ENCODE measurements at regions not wholly inside any gene's neighbourhood (a gene's known extent, or its start where the extent isn't known, plus 50 kb on each side); places are given as distances from the start of the nearest gene placed in this dataset.

- Histone ChIP-seq H3K27me3 (ENCODE audit: control insufficient read depth, low read length) (no peaks in the 10 kb centered on the region), H3K4me1 (ENCODE audit: control insufficient read depth, low read length) (no peaks in the 10 kb centered on the region), H3K9me3 (ENCODE audit: control insufficient read depth, insufficient read depth, low read length) (no peaks in the 10 kb centered on the region), H3K9me2 (replicated peaks; ENCODE audit: control insufficient read depth, low read length) (no peaks in the 10 kb centered on the region), H3K4me2 (ENCODE audit: low read length) (no peak overlapping the region), H3K79me2 (ENCODE audit: control insufficient read depth, low read length) (no peaks in the 10 kb centered on the region), H4K20me1 (ENCODE audit: control insufficient read depth, insufficient read depth, low read depth, low read length) (no peaks in the 10 kb centered on the region), H3F3A (ENCODE audit: control insufficient read depth, insufficient read depth) (no peaks in the 10 kb centered on the region), H3K36me3 (ENCODE audit: control insufficient read depth, low read length) (no peaks in the 10 kb centered on the region), H3K4me3 (ENCODE audit: low read length) (no peak overlapping the region), H3K27ac (ENCODE audit: low read depth, low read length) (no peak overlapping the region)
- TF ChIP-seq EZH2phosphoT487 (IDR thresholded peaks at IDR 0.05; ENCODE audit: borderline replicate concordance, low read length) (no peak), CTCF (IDR thresholded peaks at IDR 0.05; ENCODE audit: low read depth, low read length, poor library complexity, severe bottlenecking) (no peak)
Observed at GRCh38 chr14:87231336-87232026, 761.5 kb downstream of the GALC start.

- no peaks in the 10 kb centered on the region for H3K27me3 ChIP-seq (ENCODE audit: control insufficient read depth, low read length)
- H3F3A ChIP-seq (ENCODE audit: control insufficient read depth, insufficient read depth): no peaks in the 10 kb centered on the region
- no peak for TF ChIP-seq CTCF (IDR thresholded peaks at IDR 0.05; ENCODE audit: low read depth, low read length, poor library complexity, severe bottlenecking)
- TF ChIP-seq EZH2phosphoT487 (IDR thresholded peaks at IDR 0.05; ENCODE audit: borderline replicate concordance, low read length): no peak
- no peaks in the 10 kb centered on the region for H3K9me3 ChIP-seq (ENCODE audit: control insufficient read depth, insufficient read depth, low read length)
- no peaks in the 10 kb centered on the region for H3K79me2 ChIP-seq (ENCODE audit: control insufficient read depth, low read length)
- no peak overlapping the region for H3K4me2 ChIP-seq (ENCODE audit: low read length)
- no peaks in the 10 kb centered on the region for H3K9me2 ChIP-seq (replicated peaks; ENCODE audit: control insufficient read depth, low read length)
- no peaks in the 10 kb centered on the region for H4K20me1 ChIP-seq (ENCODE audit: control insufficient read depth, insufficient read depth, low read depth, low read length)
- H3K36me3 ChIP-seq (ENCODE audit: control insufficient read depth, low read length): no peaks in the 10 kb centered on the region
- no peak overlapping the region for H3K27ac ChIP-seq (ENCODE audit: low read depth, low read length)
- no peak overlapping the region for H3K4me3 ChIP-seq (ENCODE audit: low read length)
- no peaks in the 10 kb centered on the region for H3K4me1 ChIP-seq (ENCODE audit: control insufficient read depth, low read length)
Observed at GRCh38 chr14:87230726-87231125, 762.3 kb downstream of the GALC start.

- no peaks in the 10 kb centered on the region for H3K27me3 ChIP-seq (ENCODE audit: control insufficient read depth, low read length)
- no peaks in the 10 kb centered on the region for H3K79me2 ChIP-seq (ENCODE audit: control insufficient read depth, low read length)
- H3K27ac ChIP-seq (ENCODE audit: low read depth, low read length): no peak overlapping the region
- no peak for TF ChIP-seq CTCF (IDR thresholded peaks at IDR 0.05; ENCODE audit: low read depth, low read length, poor library complexity, severe bottlenecking)
- TF ChIP-seq EZH2phosphoT487 (IDR thresholded peaks at IDR 0.05; ENCODE audit: borderline replicate concordance, low read length): no peak
- H3F3A ChIP-seq (ENCODE audit: control insufficient read depth, insufficient read depth): no peaks in the 10 kb centered on the region
- no peaks in the 10 kb centered on the region for H3K4me1 ChIP-seq (ENCODE audit: control insufficient read depth, low read length)
- H3K36me3 ChIP-seq (ENCODE audit: control insufficient read depth, low read length): no peaks in the 10 kb centered on the region
- no peaks in the 10 kb centered on the region for H3K9me3 ChIP-seq (ENCODE audit: control insufficient read depth, insufficient read depth, low read length)
- H4K20me1 ChIP-seq (ENCODE audit: control insufficient read depth, insufficient read depth, low read depth, low read length): no peaks in the 10 kb centered on the region
- H3K9me2 ChIP-seq (replicated peaks; ENCODE audit: control insufficient read depth, low read length): no peaks in the 10 kb centered on the region
- no peak overlapping the region for H3K4me3 ChIP-seq (ENCODE audit: low read length)
- no peak overlapping the region for H3K4me2 ChIP-seq (ENCODE audit: low read length)
Observed at GRCh38 chr14:87229131-87229530, 763.9 kb downstream of the GALC start.
